Activated naive CD8-positive, alpha-beta T cell treated with anti-CD3 and anti-CD28 coated beads, Interleukin-2, amount 50 U/mL, for 16 hours (primary cell): ENCODE measurements at regions not wholly inside any gene's neighbourhood (a gene's known extent, or its start where the extent isn't known, plus 50 kb on each side); places are given as distances from the start of the nearest gene placed in this dataset.
"Not testable (repeated sequence)": the region's sequence is repeated elsewhere in the genome, so short reads cannot be mapped to it uniquely, and the experiment has no call there.

ENCODE experiments used
- DNase-seq: peaks from one replicate; pipeline ENCODE4 v3.0.0-alpha.2; 2020; ENCODE audit warnings: low read depth, low spot score

GRCh38 chr19:28632371-28633080, 580.4 kb downstream of the UQCRFS1 start:
- no peak for DNase-seq

- DNase-seq: no peak
Observed at GRCh38 chr19:28631961-28632360, 581.0 kb downstream of the UQCRFS1 start.

- DNase-seq: no peak
Observed at GRCh38 chr19:28627669-28628068, 585.3 kb downstream of the UQCRFS1 start.

GRCh38 chr19:28626407-28626806, 586.5 kb downstream of the UQCRFS1 start:
- DNase-seq: not testable (repeated sequence)

GRCh38 chr19:28619816-28620429, 593.0 kb downstream of the UQCRFS1 start:
- no peak for DNase-seq

- no peak for DNase-seq
Observed at GRCh38 chr19:28618504-28618903, 594.4 kb downstream of the UQCRFS1 start.

- DNase-seq: no peak
Observed at GRCh38 chr19:28615966-28616365, 597.0 kb downstream of the UQCRFS1 start.

GRCh38 chr19:28615546-28615916, 597.4 kb downstream of the UQCRFS1 start:
- DNase-seq: no peak

- DNase-seq: no peak
Observed at GRCh38 chr19:28614634-28615545, 598.1 kb downstream of the UQCRFS1 start.

- DNase-seq: no peak
Observed at GRCh38 chr19:28612275-28612769, 600.6 kb downstream of the UQCRFS1 start.

- not testable (repeated sequence) for DNase-seq
Observed at GRCh38 chr19:28611227-28611914, 601.6 kb downstream of the UQCRFS1 start.

GRCh38 chr19:28610731-28611130, 602.2 kb downstream of the UQCRFS1 start:
- no peak for DNase-seq

- DNase-seq: no peak
Observed at GRCh38 chr19:28609944-28610343, 603.0 kb downstream of the UQCRFS1 start.

GRCh38 chr19:28609091-28609755, 603.7 kb downstream of the UQCRFS1 start:
- no peak for DNase-seq

- no peak for DNase-seq
Observed at GRCh38 chr19:28608292-28608691, 604.7 kb downstream of the UQCRFS1 start.

GRCh38 chr19:28607066-28607583, 605.8 kb downstream of the UQCRFS1 start:
- no peak for DNase-seq

- DNase-seq: no peak
Observed at GRCh38 chr19:28606269-28607032, 606.5 kb downstream of the UQCRFS1 start.

GRCh38 chr19:28605501-28606268, 607.3 kb downstream of the UQCRFS1 start:
- no peak for DNase-seq

GRCh38 chr19:28603453-28603852, 609.5 kb downstream of the UQCRFS1 start:
- DNase-seq: no peak
